Subcutaneous abdominal adipose tissue (tissue), 5 donors: ENCODE measurements at regions not wholly inside any gene's neighbourhood (a gene's known extent, or its start where the extent isn't known, plus 50 kb on each side); places are given as distances from the start of the nearest gene placed in this dataset.

Experiments
- H3K27ac ChIP-seq: one replicate; pipeline ENCODE4 v1.7.0; 2013; ENCODE audit warnings: low read depth, mild to moderate bottlenecking, inconsistent platforms, low read length, moderate library complexity
- H3K27me3 ChIP-seq, 5 donors: one replicate each; pipeline ENCODE4 v1.7.0; 2013; ENCODE audit warnings: low read length in 5 of 5, inconsistent platforms in 1 of 5; ENCODE audit not compliant: control insufficient read depth in 5 of 5, insufficient read depth in 4 of 5
- H3K36me3 ChIP-seq, 5 donors: one replicate each; pipeline ENCODE4 v1.7.0; 2013; ENCODE audit warnings: low read length in 5 of 5; ENCODE audit not compliant: control insufficient read depth in 5 of 5, insufficient read depth in 5 of 5
- H3K4me1 ChIP-seq, 5 donors: one replicate each; pipeline ENCODE4 v1.7.0; 2013; ENCODE audit warnings: low read length in 5 of 5, mild to moderate bottlenecking in 3 of 5, moderate library complexity in 1 of 5; ENCODE audit not compliant: control insufficient read depth in 5 of 5, insufficient read depth in 5 of 5
- H3K4me3 ChIP-seq, 5 donors: one replicate each; pipeline ENCODE4 v1.7.0; 2013; ENCODE audit warnings: low read length in 5 of 5, low read depth in 1 of 5
- H3K9ac ChIP-seq, 5 donors: one replicate each; pipeline ENCODE4 v1.7.0; 2013; ENCODE audit warnings: low read length in 5 of 5, mild to moderate bottlenecking in 4 of 5, moderate library complexity in 3 of 5
- H3K9me3 ChIP-seq, 5 donors: one replicate each; pipeline ENCODE4 v1.7.0; 2013; ENCODE audit warnings: low read length in 5 of 5; ENCODE audit not compliant: control insufficient read depth in 5 of 5
- donor health status: healthy.
- donor health status: healthy.
- donor health status: healthy.
- donor health status: healthy.
- donor health status: healthy.

GRCh38 chr10:130430852-130431704, 294.9 kb downstream of the GLRX3 start:
- no peaks in the 10 kb centered on the region for H3K36me3 ChIP-seq
- H3K4me1 ChIP-seq = no peaks in the 10 kb centered on the region
- no peak overlapping the region for H3K27ac ChIP-seq
- peaks cover 0 to 10% (median 4%) of the 10 kb centered on the region in 5 donors for H3K9me3 ChIP-seq
- H3K27me3 ChIP-seq = peaks cover 0 to 2% (median 0%) of the 10 kb centered on the region in 5 donors
- H3K9ac ChIP-seq = no peak overlapping the region
- no peak overlapping the region for H3K4me3 ChIP-seq

DNA sequence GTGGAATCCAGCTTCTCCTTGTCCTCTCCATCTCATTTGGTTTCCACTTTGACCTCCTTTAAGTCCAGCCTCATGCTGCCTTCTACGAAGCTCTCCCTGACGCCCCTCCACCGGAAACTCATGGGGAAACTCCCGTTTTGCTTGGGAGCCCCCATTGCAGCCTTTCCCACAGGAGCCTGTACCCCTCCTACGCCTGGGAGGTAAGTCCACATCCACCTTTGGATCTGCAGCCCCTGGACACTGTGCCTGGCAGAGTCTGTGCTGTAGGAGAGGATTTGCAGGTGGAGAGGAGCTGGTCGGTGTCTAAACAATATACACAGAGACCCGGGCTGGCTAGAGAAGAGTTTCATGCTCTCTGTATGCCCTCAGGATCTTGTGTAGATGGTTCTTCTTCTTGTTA, 296.1 kb downstream of the GLRX3 start:
- no peak overlapping the region for H3K9ac ChIP-seq
- peaks cover 0 to 2% (median 0%) of the 10 kb centered on the region in 5 donors for H3K27me3 ChIP-seq

GRCh38 chr10:130432850-130433249, 296.7 kb downstream of the GLRX3 start:
- no peak overlapping the region for H3K4me3 ChIP-seq
- no peaks in the 10 kb centered on the region for H3K36me3 ChIP-seq
- H3K27ac ChIP-seq = no peak overlapping the region
- no peaks in the 10 kb centered on the region for H3K4me1 ChIP-seq
- no peak overlapping the region for H3K9ac ChIP-seq
- peaks cover 0 to 10% (median 4%) of the 10 kb centered on the region in 5 donors for H3K9me3 ChIP-seq
- H3K27me3 ChIP-seq = peaks cover 0 to 2% (median 0%) of the 10 kb centered on the region in 5 donors

More for the DNA sequence above, 296.1 kb downstream of the GLRX3 start:
- no peaks in the 10 kb centered on the region for H3K36me3 ChIP-seq
- H3K9me3 ChIP-seq = peaks cover 0 to 10% (median 4%) of the 10 kb centered on the region in 5 donors
- no peaks in the 10 kb centered on the region for H3K4me1 ChIP-seq
- no peak overlapping the region for H3K4me3 ChIP-seq
- H3K27ac ChIP-seq = no peak overlapping the region

- Histone ChIP-seq H3K9me3 (peaks cover 0 to 10% (median 4%) of the 10 kb centered on the region in 5 donors), H3K4me1 (no peaks in the 10 kb centered on the region), H3K27ac (no peak overlapping the region), H3K9ac (no peak overlapping the region), H3K27me3 (peaks cover 0 to 9% (median 1%) of the 10 kb centered on the region in 5 donors), H3K4me3 (no peak overlapping the region), H3K36me3 (no peaks in the 10 kb centered on the region)
Measured at GRCh38 chr10:130434446-130435385, 298.5 kb downstream of the GLRX3 start.

DNA sequence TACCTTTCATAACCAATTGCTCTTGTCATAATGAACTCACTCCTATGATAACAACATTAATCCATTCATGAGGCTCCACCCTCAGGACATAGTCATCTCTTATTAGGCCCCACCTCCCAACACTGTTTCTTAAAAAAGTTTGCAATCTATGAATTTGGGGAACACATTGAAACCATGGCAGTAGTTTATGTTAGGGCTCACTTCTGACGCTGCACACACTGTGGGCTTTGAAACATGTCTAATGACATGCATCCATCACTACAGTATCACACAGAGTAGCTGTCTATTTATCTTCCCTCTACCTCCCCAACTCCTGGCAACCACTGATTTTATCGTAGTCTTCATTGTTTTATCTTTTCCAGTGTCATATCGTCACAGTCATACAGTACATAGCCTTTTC, 299.8 kb downstream of the GLRX3 start:
- no peaks in the 10 kb centered on the region for H3K36me3 ChIP-seq
- no peak overlapping the region for H3K4me3 ChIP-seq
- no peak overlapping the region for H3K9ac ChIP-seq
- peaks cover 0 to 10% (median 4%) of the 10 kb centered on the region in 5 donors for H3K9me3 ChIP-seq
- H3K27me3 ChIP-seq = peaks cover 0 to 9% (median 5%) of the 10 kb centered on the region in 5 donors
- no peaks in the 10 kb centered on the region for H3K4me1 ChIP-seq
- no peak overlapping the region for H3K27ac ChIP-seq

DNA sequence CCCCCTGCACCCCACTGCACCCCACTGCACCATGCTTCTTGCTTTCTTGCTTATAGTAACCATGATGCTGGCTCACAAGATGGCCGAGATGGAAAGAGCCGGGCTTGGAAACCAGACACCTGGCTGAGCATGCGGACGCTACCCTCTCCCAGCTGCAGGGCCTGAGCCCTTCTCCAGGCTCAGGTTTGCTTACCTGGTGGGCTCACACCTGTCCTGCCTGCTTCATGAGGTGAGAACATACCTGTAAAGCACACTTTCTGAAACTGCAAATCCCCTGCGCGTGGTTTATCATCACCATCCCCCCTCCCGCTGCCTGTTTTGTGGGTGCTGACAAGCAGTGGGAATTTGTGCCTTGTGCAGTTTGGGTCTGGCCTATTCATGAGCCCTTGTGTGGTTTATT, 302.7 kb downstream of the GLRX3 start:
- Histone ChIP-seq H3K9ac (no peak overlapping the region), H3K27me3 (peaks cover 4 to 15% (median 7%) of the 10 kb centered on the region in 5 donors), H3K36me3 (no peaks in the 10 kb centered on the region), H3K27ac (no peak overlapping the region), H3K9me3 (peaks cover 0 to 10% (median 4%) of the 10 kb centered on the region in 5 donors), H3K4me1 (no peaks in the 10 kb centered on the region), H3K4me3 (no peak overlapping the region)

- no peaks in the 10 kb centered on the region for H3K36me3 ChIP-seq
- no peak overlapping the region for H3K27ac ChIP-seq
- no peak overlapping the region for H3K4me3 ChIP-seq
- peaks cover 4 to 15% (median 7%) of the 10 kb centered on the region in 5 donors for H3K27me3 ChIP-seq
- no peaks in the 10 kb centered on the region for H3K4me1 ChIP-seq
- H3K9ac ChIP-seq = no peak overlapping the region
- peaks cover 0 to 9% (median 2%) of the 10 kb centered on the region in 5 donors for H3K9me3 ChIP-seq
Measured at GRCh38 chr10:130439766-130440165, 303.6 kb downstream of the GLRX3 start.

DNA sequence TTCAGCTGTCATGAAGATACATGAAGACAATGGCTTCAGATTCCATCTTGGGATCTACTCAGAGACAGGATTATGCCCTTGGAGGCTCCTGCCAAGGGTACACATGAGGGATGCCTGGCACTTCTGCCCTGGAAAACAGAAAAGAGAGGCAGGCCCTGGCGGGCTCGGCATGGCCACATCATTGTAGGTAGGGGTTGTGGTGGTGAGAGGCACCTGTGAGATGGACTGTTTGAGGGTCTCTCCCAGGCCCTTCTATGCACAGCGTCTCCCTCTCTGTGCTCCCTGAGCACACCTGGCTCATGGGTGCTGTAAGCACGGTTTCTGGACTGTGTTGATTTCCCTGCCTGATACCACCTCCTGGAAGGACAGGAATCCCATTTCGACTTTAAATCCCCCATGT, 304.3 kb downstream of the GLRX3 start:
- Histone ChIP-seq H3K4me1 (no peaks in the 10 kb centered on the region), H3K36me3 (no peaks in the 10 kb centered on the region), H3K9me3 (peaks cover 0 to 4% (median 0%) of the 10 kb centered on the region in 5 donors), H3K9ac (no peak overlapping the region), H3K27ac (no peak overlapping the region), H3K4me3 (no peak overlapping the region), H3K27me3 (peaks cover 4 to 15% (median 7%) of the 10 kb centered on the region in 5 donors)

- Histone ChIP-seq H3K4me1 (no peaks in the 10 kb centered on the region), H3K9me3 (peaks cover 0 to 3% (median 0%) of the 10 kb centered on the region in 5 donors), H3K27me3 (peaks cover 4 to 15% (median 7%) of the 10 kb centered on the region in 5 donors), H3K9ac (no peak overlapping the region), H3K27ac (no peak overlapping the region), H3K36me3 (no peaks in the 10 kb centered on the region), H3K4me3 (no peak overlapping the region)
Measured at GRCh38 chr10:130440971-130441370, 304.8 kb downstream of the GLRX3 start.
